ENCODE measurements at regions not wholly inside any gene's neighbourhood (a gene's known extent, or its start where the extent isn't known, plus 50 kb on each side); places are given as distances from the start of the nearest gene placed in this dataset.

DNA sequence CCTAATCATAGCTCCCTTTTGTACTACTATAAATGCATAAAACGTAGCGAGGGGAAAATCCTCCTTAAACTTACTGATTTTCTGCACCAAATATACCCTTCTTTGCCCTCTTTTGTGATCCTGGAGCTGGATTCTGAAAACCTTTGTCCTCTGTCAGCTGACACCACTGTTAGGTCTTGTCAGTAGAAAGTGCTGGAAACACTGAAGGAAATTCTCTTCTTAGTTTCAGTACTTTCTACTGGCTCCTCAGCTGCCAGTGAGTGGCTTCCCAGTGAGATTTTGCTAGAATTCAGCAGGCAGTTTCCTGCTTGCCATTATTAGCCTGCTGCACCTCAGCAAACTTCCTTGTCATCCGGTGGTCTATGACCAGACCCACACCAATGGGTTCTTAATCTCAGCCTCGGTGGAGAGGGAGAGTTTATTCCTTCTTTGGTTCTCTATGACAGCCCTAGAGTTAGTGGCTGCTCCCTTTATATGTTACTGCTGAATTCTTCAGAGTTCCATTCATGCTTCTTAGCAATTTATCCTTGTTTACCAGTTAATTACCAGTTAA, 476.2 kb downstream of the FSCB start:
- TF ChIP-seq, protein P1, sequence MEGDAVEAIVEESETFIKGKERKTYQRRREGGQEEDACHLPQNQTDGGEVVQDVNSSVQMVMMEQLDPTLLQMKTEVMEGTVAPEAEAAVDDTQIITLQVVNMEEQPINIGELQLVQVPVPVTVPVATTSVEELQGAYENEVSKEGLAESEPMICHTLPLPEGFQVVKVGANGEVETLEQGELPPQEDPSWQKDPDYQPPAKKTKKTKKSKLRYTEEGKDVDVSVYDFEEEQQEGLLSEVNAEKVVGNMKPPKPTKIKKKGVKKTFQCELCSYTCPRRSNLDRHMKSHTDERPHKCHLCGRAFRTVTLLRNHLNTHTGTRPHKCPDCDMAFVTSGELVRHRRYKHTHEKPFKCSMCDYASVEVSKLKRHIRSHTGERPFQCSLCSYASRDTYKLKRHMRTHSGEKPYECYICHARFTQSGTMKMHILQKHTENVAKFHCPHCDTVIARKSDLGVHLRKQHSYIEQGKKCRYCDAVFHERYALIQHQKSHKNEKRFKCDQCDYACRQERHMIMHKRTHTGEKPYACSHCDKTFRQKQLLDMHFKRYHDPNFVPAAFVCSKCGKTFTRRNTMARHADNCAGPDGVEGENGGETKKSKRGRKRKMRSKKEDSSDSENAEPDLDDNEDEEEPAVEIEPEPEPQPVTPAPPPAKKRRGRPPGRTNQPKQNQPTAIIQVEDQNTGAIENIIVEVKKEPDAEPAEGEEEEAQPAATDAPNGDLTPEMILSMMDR (IDR thresholded peaks at IDR 0.05): no peak
- no peak for TF ChIP-seq POLR2A (IDR thresholded peaks at IDR 0.05)

All from thyroid gland (tissue), 4 donors.